Osteocyte (in vitro differentiated cells): ENCODE measurements at regions not wholly inside any gene's neighbourhood (a gene's known extent, or its start where the extent isn't known, plus 50 kb on each side); places are given as distances from the start of the nearest gene placed in this dataset.

ENCODE experiments used
- DNase-seq: peaks from one replicate; pipeline ENCODE4 v3.0.0; 2021; ENCODE audit warnings: mixed read lengths; ENCODE audit not compliant: unreplicated experiment; ENCODE audit errors: extremely low spot score
- H3K27ac Mint-ChIP-seq: one replicate; pipeline ENCODE4 v1.8.0; 2021; ENCODE audit warnings: mild to moderate bottlenecking, mixed read lengths; ENCODE audit not compliant: unreplicated experiment
- H3K27me3 Mint-ChIP-seq: one replicate; pipeline ENCODE4 v1.8.0; 2021; ENCODE audit warnings: mixed read lengths; ENCODE audit not compliant: unreplicated experiment
- H3K36me3 Mint-ChIP-seq: one replicate; pipeline ENCODE4 v1.8.0; 2021; ENCODE audit warnings: mixed read lengths; ENCODE audit not compliant: unreplicated experiment
- H3K4me1 Mint-ChIP-seq: one replicate; pipeline ENCODE4 v1.8.0; 2021; ENCODE audit warnings: mixed read lengths; ENCODE audit not compliant: unreplicated experiment
- H3K4me3 Mint-ChIP-seq: one replicate; pipeline ENCODE4 v1.8.0; 2021; ENCODE audit warnings: mild to moderate bottlenecking, moderate library complexity, mixed read lengths; ENCODE audit not compliant: unreplicated experiment
- H3K9me3 Mint-ChIP-seq: one replicate; pipeline ENCODE4 v1.8.0; 2021; ENCODE audit warnings: mixed read lengths; ENCODE audit not compliant: unreplicated experiment
- TF ChIP-seq, protein P1 (sequence below): fragments of 200-600 bp; sonication (generic); IDR thresholded peaks from 2 replicates; pipeline ENCODE4 v1.5.0; 2021; ENCODE audit warnings: antibody characterized with exemption, mild to moderate bottlenecking, moderate library complexity

GRCh38 chr6:134657751-134658527 is 292.0 kb downstream of the ALDH8A1 start:
- Mint-ChIP-seq H3K9me3 (no peaks in the 10 kb centered on the region), H3K36me3 (peaks cover 4% of the 10 kb centered on the region), H3K4me3 (no peak overlapping the region), H3K4me1 (peaks cover 45% of the 10 kb centered on the region), H3K27ac (no peak overlapping the region), H3K27me3 (no peaks in the 10 kb centered on the region)
- DNase-seq, result no peak
- TF ChIP-seq, protein P1, sequence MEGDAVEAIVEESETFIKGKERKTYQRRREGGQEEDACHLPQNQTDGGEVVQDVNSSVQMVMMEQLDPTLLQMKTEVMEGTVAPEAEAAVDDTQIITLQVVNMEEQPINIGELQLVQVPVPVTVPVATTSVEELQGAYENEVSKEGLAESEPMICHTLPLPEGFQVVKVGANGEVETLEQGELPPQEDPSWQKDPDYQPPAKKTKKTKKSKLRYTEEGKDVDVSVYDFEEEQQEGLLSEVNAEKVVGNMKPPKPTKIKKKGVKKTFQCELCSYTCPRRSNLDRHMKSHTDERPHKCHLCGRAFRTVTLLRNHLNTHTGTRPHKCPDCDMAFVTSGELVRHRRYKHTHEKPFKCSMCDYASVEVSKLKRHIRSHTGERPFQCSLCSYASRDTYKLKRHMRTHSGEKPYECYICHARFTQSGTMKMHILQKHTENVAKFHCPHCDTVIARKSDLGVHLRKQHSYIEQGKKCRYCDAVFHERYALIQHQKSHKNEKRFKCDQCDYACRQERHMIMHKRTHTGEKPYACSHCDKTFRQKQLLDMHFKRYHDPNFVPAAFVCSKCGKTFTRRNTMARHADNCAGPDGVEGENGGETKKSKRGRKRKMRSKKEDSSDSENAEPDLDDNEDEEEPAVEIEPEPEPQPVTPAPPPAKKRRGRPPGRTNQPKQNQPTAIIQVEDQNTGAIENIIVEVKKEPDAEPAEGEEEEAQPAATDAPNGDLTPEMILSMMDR, result no peak

DNA sequence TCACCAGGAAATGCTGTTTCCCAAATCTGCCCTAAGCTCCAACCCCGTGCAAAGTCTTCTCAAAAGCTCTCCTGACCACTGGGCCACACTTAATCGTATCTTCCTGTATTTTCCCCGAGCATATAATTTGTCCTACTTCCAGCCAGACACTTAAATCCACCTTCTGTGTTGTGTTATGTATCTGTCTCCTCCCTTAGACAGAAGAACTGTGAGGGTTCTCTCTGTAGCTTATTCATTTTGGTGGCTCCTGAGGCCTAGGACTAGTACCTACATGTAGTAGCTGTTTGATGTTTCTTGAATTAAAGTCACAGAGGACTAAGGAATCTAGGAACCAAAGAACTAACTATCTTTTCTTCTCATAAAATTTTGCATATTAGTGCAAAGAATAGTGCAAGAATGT is 292.6 kb downstream of the ALDH8A1 start:
- peaks cover 39% of the 10 kb centered on the region for H3K4me1 Mint-ChIP-seq
- peaks cover 4% of the 10 kb centered on the region for H3K36me3 Mint-ChIP-seq
- H3K9me3 Mint-ChIP-seq, result no peaks in the 10 kb centered on the region
- H3K27me3 Mint-ChIP-seq, result no peaks in the 10 kb centered on the region
- no peak overlapping the region for H3K27ac Mint-ChIP-seq
- TF ChIP-seq, protein P1, result no peak
- no peak for DNase-seq
- H3K4me3 Mint-ChIP-seq, result no peak overlapping the region

GRCh38 chr6:134654751-134655150 is 295.1 kb downstream of the ALDH8A1 start:
- Mint-ChIP-seq H3K9me3 (no peaks in the 10 kb centered on the region), H3K27me3 (no peaks in the 10 kb centered on the region), H3K36me3 (peaks cover 4% of the 10 kb centered on the region), H3K27ac (no peak overlapping the region), H3K4me1 (peaks cover 28% of the 10 kb centered on the region), H3K4me3 (no peak overlapping the region)
- no peak for DNase-seq
- TF ChIP-seq, protein P1, result no peak

- Mint-ChIP-seq H3K36me3 (no peaks in the 10 kb centered on the region), H3K4me3 (no peak overlapping the region), H3K27me3 (no peaks in the 10 kb centered on the region), H3K27ac (no peak overlapping the region), H3K9me3 (no peaks in the 10 kb centered on the region), H3K4me1 (peaks cover 21% of the 10 kb centered on the region)
- DNase-seq, result no peak
- TF ChIP-seq, protein P1, result no peak
Observed at GRCh38 chr6:134651519-134651918, 298.4 kb downstream of the ALDH8A1 start.

- no peak for DNase-seq
- Mint-ChIP-seq H3K9me3 (no peaks in the 10 kb centered on the region), H3K36me3 (no peaks in the 10 kb centered on the region), H3K4me3 (no peak overlapping the region), H3K27me3 (no peaks in the 10 kb centered on the region), H3K4me1 (peaks cover 34% of the 10 kb centered on the region), H3K27ac (peak overlapping the region; percentile 73)
- TF ChIP-seq, protein P1, result no peak
Observed at GRCh38 chr6:134647861-134648260, 302.0 kb downstream of the ALDH8A1 start.
